H1 (cell line): ENCODE measurements at regions not wholly inside any gene's neighbourhood (a gene's known extent, or its start where the extent isn't known, plus 50 kb on each side); places are given as distances from the start of the nearest gene placed in this dataset.

Experiments used
- BACH1 ChIP-seq: IDR thresholded peaks from 2 replicates; pipeline ENCODE4 v1.6.1; 2012; ENCODE audit warnings: low read length, improper control_type of control experiment
- FOSL1 ChIP-seq: IDR thresholded peaks from 2 replicates; pipeline ENCODE4 v1.6.1; 2011; ENCODE audit warnings: mild to moderate bottlenecking, low read depth, low read length, moderate library complexity; ENCODE audit not compliant: insufficient read depth
- GABPA ChIP-seq: IDR thresholded peaks from 2 replicates; pipeline ENCODE4 v1.6.1; 2011; ENCODE audit warnings: mild to moderate bottlenecking, low read length, moderate library complexity, borderline replicate concordance; ENCODE audit not compliant: insufficient read depth
- RAD21 ChIP-seq, 2 experiments: IDR thresholded peaks in 1 of 2; conservative IDR thresholded peaks in 1 of 2; 2 replicates each; pipeline ENCODE4 v1.6.1; 2011; ENCODE audit warnings: low read depth in 2 of 2, low read length in 2 of 2, improper control_type of control experiment in 1 of 2, inconsistent platforms in 1 of 2, mild to moderate bottlenecking in 1 of 2, moderate library complexity in 1 of 2
- RNF2 ChIP-seq: fragments of 200-900, 300-1000 bp; sonication (generic); IDR thresholded peaks from 2 replicates; pipeline ENCODE4 v1.7.1; 2016; ENCODE audit warnings: borderline replicate concordance, low read depth, mild to moderate bottlenecking, antibody characterized with exemption, low read length; ENCODE audit not compliant: poor library complexity, severe bottlenecking; ENCODE audit errors: missing control alignments
- SIX5 ChIP-seq: IDR thresholded peaks from 2 replicates; pipeline ENCODE4 v1.6.1; 2011; ENCODE audit warnings: mild to moderate bottlenecking, low read depth, low read length
- TAF7 ChIP-seq: optimal IDR thresholded peaks from 2 replicates; pipeline ENCODE3; 2011; ENCODE audit warnings: low read depth, mild to moderate bottlenecking, inconsistent platforms, low read length, moderate library complexity, borderline replicate concordance
- YY1 ChIP-seq: IDR thresholded peaks from 2 replicates; pipeline ENCODE4 v1.6.1; 2011; ENCODE audit warnings: low read depth, mild to moderate bottlenecking, low read length
- TF ChIP-seq, protein P1 (sequence below): fragments of 300-600 bp; sonication (generic); IDR thresholded peaks from 2 replicates; pipeline ENCODE4 v1.7.1; 2012; ENCODE audit warnings: low read length, moderate library complexity, mild to moderate bottlenecking, inconsistent platforms; ENCODE audit not compliant: insufficient replicate concordance
- TF ChIP-seq, protein P2 (sequence below): IDR thresholded peaks from 2 replicates; pipeline ENCODE4 v1.6.1; 2012; ENCODE audit warnings: inconsistent platforms

DNA sequence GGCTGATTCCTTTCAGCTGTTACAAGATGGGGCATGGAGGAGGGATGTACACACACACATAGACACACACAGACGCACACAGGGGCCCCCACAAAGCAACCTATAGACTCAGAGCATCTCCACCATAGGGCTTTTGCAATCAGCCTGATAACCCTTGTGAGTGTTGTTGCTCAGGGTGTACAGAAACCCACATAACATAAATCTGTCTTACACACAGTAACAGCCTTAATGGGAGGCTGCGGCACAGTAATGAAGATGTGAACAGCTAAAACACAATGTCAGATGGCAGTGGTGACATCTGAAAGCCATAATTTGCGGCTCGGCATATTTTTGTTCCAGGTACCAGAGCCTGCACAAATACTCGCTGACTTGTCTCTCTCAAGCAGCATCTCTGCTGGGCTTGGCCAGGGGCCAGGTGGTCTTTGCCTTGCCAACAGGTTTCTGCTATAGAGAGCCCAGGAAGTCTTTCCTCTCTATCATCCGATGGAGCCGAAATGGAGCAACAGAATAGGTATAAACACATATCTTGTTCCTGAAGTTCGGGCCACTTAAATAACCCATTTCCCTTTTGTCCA lies 357.2 kb upstream of the GATB start (continued):
- TF ChIP-seq, protein P1, sequence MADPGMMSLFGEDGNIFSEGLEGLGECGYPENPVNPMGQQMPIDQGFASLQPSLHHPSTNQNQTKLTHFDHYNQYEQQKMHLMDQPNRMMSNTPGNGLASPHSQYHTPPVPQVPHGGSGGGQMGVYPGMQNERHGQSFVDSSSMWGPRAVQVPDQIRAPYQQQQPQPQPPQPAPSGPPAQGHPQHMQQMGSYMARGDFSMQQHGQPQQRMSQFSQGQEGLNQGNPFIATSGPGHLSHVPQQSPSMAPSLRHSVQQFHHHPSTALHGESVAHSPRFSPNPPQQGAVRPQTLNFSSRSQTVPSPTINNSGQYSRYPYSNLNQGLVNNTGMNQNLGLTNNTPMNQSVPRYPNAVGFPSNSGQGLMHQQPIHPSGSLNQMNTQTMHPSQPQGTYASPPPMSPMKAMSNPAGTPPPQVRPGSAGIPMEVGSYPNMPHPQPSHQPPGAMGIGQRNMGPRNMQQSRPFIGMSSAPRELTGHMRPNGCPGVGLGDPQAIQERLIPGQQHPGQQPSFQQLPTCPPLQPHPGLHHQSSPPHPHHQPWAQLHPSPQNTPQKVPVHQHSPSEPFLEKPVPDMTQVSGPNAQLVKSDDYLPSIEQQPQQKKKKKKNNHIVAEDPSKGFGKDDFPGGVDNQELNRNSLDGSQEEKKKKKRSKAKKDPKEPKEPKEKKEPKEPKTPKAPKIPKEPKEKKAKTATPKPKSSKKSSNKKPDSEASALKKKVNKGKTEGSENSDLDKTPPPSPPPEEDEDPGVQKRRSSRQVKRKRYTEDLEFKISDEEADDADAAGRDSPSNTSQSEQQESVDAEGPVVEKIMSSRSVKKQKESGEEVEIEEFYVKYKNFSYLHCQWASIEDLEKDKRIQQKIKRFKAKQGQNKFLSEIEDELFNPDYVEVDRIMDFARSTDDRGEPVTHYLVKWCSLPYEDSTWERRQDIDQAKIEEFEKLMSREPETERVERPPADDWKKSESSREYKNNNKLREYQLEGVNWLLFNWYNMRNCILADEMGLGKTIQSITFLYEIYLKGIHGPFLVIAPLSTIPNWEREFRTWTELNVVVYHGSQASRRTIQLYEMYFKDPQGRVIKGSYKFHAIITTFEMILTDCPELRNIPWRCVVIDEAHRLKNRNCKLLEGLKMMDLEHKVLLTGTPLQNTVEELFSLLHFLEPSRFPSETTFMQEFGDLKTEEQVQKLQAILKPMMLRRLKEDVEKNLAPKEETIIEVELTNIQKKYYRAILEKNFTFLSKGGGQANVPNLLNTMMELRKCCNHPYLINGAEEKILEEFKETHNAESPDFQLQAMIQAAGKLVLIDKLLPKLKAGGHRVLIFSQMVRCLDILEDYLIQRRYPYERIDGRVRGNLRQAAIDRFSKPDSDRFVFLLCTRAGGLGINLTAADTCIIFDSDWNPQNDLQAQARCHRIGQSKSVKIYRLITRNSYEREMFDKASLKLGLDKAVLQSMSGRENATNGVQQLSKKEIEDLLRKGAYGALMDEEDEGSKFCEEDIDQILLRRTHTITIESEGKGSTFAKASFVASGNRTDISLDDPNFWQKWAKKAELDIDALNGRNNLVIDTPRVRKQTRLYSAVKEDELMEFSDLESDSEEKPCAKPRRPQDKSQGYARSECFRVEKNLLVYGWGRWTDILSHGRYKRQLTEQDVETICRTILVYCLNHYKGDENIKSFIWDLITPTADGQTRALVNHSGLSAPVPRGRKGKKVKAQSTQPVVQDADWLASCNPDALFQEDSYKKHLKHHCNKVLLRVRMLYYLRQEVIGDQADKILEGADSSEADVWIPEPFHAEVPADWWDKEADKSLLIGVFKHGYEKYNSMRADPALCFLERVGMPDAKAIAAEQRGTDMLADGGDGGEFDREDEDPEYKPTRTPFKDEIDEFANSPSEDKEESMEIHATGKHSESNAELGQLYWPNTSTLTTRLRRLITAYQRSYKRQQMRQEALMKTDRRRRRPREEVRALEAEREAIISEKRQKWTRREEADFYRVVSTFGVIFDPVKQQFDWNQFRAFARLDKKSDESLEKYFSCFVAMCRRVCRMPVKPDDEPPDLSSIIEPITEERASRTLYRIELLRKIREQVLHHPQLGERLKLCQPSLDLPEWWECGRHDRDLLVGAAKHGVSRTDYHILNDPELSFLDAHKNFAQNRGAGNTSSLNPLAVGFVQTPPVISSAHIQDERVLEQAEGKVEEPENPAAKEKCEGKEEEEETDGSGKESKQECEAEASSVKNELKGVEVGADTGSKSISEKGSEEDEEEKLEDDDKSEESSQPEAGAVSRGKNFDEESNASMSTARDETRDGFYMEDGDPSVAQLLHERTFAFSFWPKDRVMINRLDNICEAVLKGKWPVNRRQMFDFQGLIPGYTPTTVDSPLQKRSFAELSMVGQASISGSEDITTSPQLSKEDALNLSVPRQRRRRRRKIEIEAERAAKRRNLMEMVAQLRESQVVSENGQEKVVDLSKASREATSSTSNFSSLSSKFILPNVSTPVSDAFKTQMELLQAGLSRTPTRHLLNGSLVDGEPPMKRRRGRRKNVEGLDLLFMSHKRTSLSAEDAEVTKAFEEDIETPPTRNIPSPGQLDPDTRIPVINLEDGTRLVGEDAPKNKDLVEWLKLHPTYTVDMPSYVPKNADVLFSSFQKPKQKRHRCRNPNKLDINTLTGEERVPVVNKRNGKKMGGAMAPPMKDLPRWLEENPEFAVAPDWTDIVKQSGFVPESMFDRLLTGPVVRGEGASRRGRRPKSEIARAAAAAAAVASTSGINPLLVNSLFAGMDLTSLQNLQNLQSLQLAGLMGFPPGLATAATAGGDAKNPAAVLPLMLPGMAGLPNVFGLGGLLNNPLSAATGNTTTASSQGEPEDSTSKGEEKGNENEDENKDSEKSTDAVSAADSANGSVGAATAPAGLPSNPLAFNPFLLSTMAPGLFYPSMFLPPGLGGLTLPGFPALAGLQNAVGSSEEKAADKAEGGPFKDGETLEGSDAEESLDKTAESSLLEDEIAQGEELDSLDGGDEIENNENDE = no peak
- TF ChIP-seq GABPA = no peak
- no peak for TF ChIP-seq FOSL1
- no peak for TF ChIP-seq SIX5
- TF ChIP-seq TAF7 = no peak
- TF ChIP-seq RNF2 = no peak
- no peak for TF ChIP-seq BACH1
- no peak for TF ChIP-seq RAD21 (IDR thresholded peaks at IDR 0.05 in 1 of 2, conservative IDR thresholded peaks at IDR 0.05 in 1 of 2; ENCODE audit: low read depth in 2 of 2, low read length in 2 of 2)
- TF ChIP-seq, protein P2, sequence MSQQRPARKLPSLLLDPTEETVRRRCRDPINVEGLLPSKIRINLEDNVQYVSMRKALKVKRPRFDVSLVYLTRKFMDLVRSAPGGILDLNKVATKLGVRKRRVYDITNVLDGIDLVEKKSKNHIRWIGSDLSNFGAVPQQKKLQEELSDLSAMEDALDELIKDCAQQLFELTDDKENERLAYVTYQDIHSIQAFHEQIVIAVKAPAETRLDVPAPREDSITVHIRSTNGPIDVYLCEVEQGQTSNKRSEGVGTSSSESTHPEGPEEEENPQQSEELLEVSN = no peak
- no peak for TF ChIP-seq YY1
